CD4-positive, alpha-beta T cell (primary cell): ENCODE measurements at regions not wholly inside any gene's neighbourhood (a gene's known extent, or its start where the extent isn't known, plus 50 kb on each side); places are given as distances from the start of the nearest gene placed in this dataset.

Experiments
- ATAC-seq: fragments of 200-7000 bp; cut with Tn5 transposase; one replicate; pipeline ENCODE4 v1.10.0; 2022; ENCODE audit warnings: mild to moderate bottlenecking; ENCODE audit not compliant: poor library complexity
- CTCF ChIA-PET: fragments of 350-600 bp; sonication (Branson Sonifier 250); formaldehyde crosslinking; loops from one replicate; lab custom pipeline; 2021; ENCODE audit warnings: antibody characterized with exemption, inconsistent platforms; lab: Charles Lee
- POLR2A ChIA-PET: fragments of 350-600 bp; sonication (Branson Sonifier 250); formaldehyde crosslinking; loops from one replicate; lab custom pipeline; 2021; ENCODE audit warnings: antibody characterized with exemption, inconsistent platforms; lab: Charles Lee
- DNase-seq, 14 experiments: peaks; one replicate each; pipeline ENCODE4 v3.0.0-alpha.2; 2013 to 2020; ENCODE audit warnings: mixed read lengths in 2 of 14
- H3K27ac ChIP-seq, 2 donors: one replicate each; pipeline versions ENCODE4 v1.5.1 to v1.7.0; 2013; ENCODE audit warnings: low read length in 2 of 2, low read depth in 1 of 2, mild to moderate bottlenecking in 1 of 2
- H3K27me3 ChIP-seq, 2 experiments: 1 replicate in 1 of 2; 2 replicates in 1 of 2; pipeline versions ENCODE4 v1.6.1 to v1.7.0; 2013; ENCODE audit warnings: low read length in 2 of 2, control low read depth in 1 of 2, mild to moderate bottlenecking in 1 of 2, moderate library complexity in 1 of 2; ENCODE audit not compliant: insufficient read depth in 2 of 2, control insufficient read depth in 1 of 2
- H3K36me3 ChIP-seq: one replicate; pipeline ENCODE4 v1.6.1; 2013; ENCODE audit warnings: low read length, control low read depth; ENCODE audit not compliant: insufficient read depth
- H3K4me1 ChIP-seq: one replicate; pipeline ENCODE4 v1.6.1; 2013; ENCODE audit warnings: low read length, control low read depth; ENCODE audit not compliant: insufficient read depth
- H3K4me3 ChIP-seq: one replicate; pipeline ENCODE4 v1.5.1; 2013; ENCODE audit warnings: mild to moderate bottlenecking, low read length, moderate library complexity
- H3K9me3 ChIP-seq, 2 experiments: 1 replicate in 1 of 2; 2 replicates in 1 of 2; pipeline versions ENCODE4 v1.6.1 to v1.7.0; 2013; ENCODE audit warnings: low read length in 2 of 2, mild to moderate bottlenecking in 2 of 2, control low read depth in 1 of 2, moderate library complexity in 1 of 2; ENCODE audit not compliant: control insufficient read depth in 1 of 2, insufficient read depth in 1 of 2
- H3K27ac Mint-ChIP-seq: one replicate; pipeline ENCODE4 v1.8.0; 2020; ENCODE audit warnings: mixed read lengths
- H3K27me3 Mint-ChIP-seq: one replicate; pipeline ENCODE4 v1.8.0; 2021; ENCODE audit warnings: mixed read lengths
- H3K36me3 Mint-ChIP-seq: one replicate; pipeline ENCODE4 v1.8.0; 2021; ENCODE audit warnings: low read depth, mixed read lengths
- H3K4me1 Mint-ChIP-seq: one replicate; pipeline ENCODE4 v1.8.0; 2021; ENCODE audit warnings: low read depth, mixed read lengths
- H3K4me3 Mint-ChIP-seq: one replicate; pipeline ENCODE4 v1.8.0; 2020; ENCODE audit warnings: mild to moderate bottlenecking, mixed read lengths
- H3K9me3 Mint-ChIP-seq: one replicate; pipeline ENCODE4 v1.8.0; 2020; ENCODE audit warnings: mixed read lengths
- CTCF ChIP-seq: fragments of 200-600 bp; IDR thresholded peaks from one replicate; pipeline ENCODE4 v1.8.0; 2022; ENCODE audit warnings: antibody characterized with exemption, mild to moderate bottlenecking
- intact Hi-C, 2 experiments: fragments of 100-400 bp; cut with DNase I in 1 of 2; cut with micrococcal nuclease in 1 of 2; formaldehyde crosslinking; loops; one replicate each; pipeline versions ENCODE4 v1.15.1 to v1.9.0; 2023 to 2025; cut with DNase I, micrococcal nuclease

DNA sequence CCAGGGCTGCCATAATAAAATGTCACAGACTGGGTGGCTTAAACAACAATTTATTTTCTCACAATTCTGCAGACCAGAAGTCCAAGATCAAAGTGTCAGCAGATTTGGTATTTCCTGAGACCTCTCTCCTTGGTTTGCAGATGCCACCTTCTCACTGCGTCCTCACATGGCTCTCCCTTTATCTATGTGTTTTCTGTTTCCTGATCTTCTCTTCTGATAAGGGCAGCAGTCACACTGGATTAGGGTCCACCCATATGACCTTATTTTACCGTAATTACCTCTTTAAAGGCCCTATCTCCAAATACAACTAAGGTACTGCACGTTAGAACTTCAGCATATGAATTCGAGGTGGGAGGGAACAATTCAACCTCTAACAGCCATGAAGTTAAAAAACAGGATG, 238.9 kb upstream of the API5 start:
- H3K27me3 ChIP-seq = no peaks in the 10 kb centered on the region
- Mint-ChIP-seq H3K36me3 (no peaks in the 10 kb centered on the region), H3K4me3 (no peak overlapping the region), H3K27me3 (no peaks in the 10 kb centered on the region), H3K9me3 (peaks cover 6% of the 10 kb centered on the region), H3K27ac (no peak overlapping the region), H3K4me1 (no peaks in the 10 kb centered on the region)
- CTCF ChIA-PET = no interaction called here
- H3K4me1 ChIP-seq = no peaks in the 10 kb centered on the region
- TF ChIP-seq CTCF = no peak
- no peak overlapping the region for H3K4me3 ChIP-seq
- no peaks in the 10 kb centered on the region for H3K9me3 ChIP-seq
- H3K36me3 ChIP-seq = no peaks in the 10 kb centered on the region
- intact Hi-C loops = no loop called here
- H3K27ac ChIP-seq = no peak overlapping the region
- POLR2A ChIA-PET = no interaction called here
- ATAC-seq (no peak), DNase-seq (no peak)

- H3K4me1 ChIP-seq = no peaks in the 10 kb centered on the region
- POLR2A ChIA-PET = no interaction called here
- peaks cover 2% of the 10 kb centered on the region for H3K9me3 Mint-ChIP-seq
Observed at GRCh38 chr11:43074810-43075209, 237.0 kb upstream of the API5 start.

GRCh38 chr11:43101113-43101512, 210.7 kb upstream of the API5 start:
- ChIA-PET CTCF (no interaction called here), POLR2A (no interaction called here)
- Mint-ChIP-seq H3K27me3 (no peaks in the 10 kb centered on the region), H3K36me3 (no peaks in the 10 kb centered on the region), H3K9me3 (peaks cover 6% of the 10 kb centered on the region), H3K27ac (no peak overlapping the region), H3K4me1 (no peaks in the 10 kb centered on the region), H3K4me3 (no peak overlapping the region)
- TF ChIP-seq CTCF = no peak
- H3K9me3 ChIP-seq = peaks cover 5 to 11% of the 10 kb centered on the region in 2 experiments
- no peak overlapping the region for H3K27ac ChIP-seq
- no peaks in the 10 kb centered on the region for H3K4me1 ChIP-seq
- no peak for DNase-seq
- no peak for ATAC-seq
- H3K27me3 ChIP-seq = no peaks in the 10 kb centered on the region
- intact Hi-C loops = no loop called here
- H3K4me3 ChIP-seq = no peak overlapping the region
- no peaks in the 10 kb centered on the region for H3K36me3 ChIP-seq

More at GRCh38 chr11:43074810-43075209, 237.0 kb upstream of the API5 start:
- Mint-ChIP-seq H3K27ac (no peak overlapping the region), H3K4me3 (no peak overlapping the region), H3K27me3 (no peaks in the 10 kb centered on the region), H3K36me3 (no peaks in the 10 kb centered on the region), H3K4me1 (no peaks in the 10 kb centered on the region)
- CTCF ChIA-PET = no interaction called here
- no peak for TF ChIP-seq CTCF
- DNase-seq (no peak), ATAC-seq (no peak)
- H3K4me3 ChIP-seq = no peak overlapping the region
- H3K36me3 ChIP-seq = no peaks in the 10 kb centered on the region
- no peaks in the 10 kb centered on the region for H3K27me3 ChIP-seq
- H3K9me3 ChIP-seq = no peaks in the 10 kb centered on the region
- intact Hi-C loops = no loop called here
- H3K27ac ChIP-seq = no peak overlapping the region
